GM19043 (cell line): ENCODE measurements at regions not wholly inside any gene's neighbourhood (a gene's known extent, or its start where the extent isn't known, plus 50 kb on each side); places are given as distances from the start of the nearest gene placed in this dataset.

Source experiments
- ATAC-seq: cut with Tn5 transposase; IDR thresholded peaks from one replicate; pipeline ENCODE4 v1.9.1; 2021; ENCODE audit warnings: low read depth; ENCODE audit not compliant: unreplicated experiment

GRCh38 chr10:109529258-109529657 lies 394.1 kb downstream of the XPNPEP1 start:
- no peak for ATAC-seq

DNA sequence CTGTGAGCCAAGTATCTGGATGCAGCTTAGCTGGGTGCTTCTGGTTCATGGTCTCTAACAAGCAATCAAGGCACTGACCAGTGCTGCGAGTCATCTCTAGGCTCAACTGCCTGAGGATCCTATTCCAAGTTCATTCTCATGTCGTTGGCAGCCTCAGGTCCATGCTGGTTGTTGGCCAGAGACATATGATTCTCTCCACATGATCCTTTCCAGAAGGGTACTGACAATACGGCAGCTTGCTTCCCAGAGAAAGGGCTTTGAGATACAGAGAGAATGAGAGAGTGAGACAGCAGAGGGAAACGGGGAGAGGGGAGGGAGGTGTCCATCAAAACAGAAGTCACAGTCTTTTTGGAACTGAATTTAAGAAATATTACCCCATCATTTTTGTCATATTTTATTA lies 405.6 kb downstream of the XPNPEP1 start:
- ATAC-seq: no peak

DNA sequence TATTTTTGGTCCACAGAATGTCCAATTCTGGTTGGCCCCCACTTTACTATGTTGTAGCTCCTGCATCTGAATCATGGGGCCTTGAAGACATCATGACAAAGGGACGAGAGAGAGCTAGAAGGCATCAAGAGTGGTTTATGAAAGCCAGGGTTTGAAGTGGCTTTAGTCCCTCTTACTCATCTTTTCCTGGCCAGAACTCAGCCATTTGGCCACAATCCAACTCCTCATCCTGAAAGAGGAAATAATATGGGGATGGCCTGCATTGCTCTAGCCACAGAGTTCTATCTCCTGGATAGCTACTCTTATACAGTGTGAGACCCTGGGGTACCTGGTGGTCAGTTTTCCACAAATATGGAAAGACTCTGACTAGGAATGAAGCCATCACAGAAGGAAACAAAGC lies 418.9 kb downstream of the XPNPEP1 start:
- no peak for ATAC-seq

DNA sequence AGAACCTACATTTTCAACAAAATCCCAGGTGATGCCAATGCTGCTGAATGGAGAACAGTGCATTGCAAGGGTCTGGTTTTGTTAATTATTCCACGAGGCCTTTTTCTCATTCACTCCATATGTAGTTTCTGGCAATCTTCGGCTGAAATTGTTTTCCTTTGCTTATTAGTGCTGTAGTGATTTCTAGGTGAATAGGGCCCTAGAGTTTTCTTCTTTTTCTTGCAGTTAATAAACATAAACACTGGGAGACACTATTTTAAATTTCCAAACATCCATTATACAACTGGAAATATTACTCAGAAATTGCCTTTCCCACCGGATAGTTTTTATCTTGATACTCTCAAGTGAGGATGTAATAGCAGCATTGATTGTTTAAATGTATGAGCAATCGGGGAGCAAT lies 435.6 kb downstream of the XPNPEP1 start:
- no peak for ATAC-seq

DNA sequence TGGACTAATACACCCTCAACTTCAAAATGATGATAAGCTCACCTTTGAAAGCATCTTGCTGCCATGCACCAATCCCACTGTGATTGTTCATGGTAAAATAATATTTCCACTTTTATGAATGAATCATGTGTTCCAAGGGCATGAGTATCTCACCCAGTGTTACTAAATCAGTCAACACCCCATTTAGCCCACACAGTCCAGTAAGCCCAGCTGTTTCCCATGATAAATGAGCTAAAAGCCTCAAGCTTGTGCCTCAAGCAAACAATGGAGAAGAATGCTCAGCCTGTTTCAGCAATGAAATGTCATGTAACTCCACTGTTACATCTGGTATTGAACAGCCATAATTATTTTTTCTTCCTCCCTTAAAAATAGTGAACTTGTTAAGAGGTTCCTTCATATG lies 442.5 kb downstream of the XPNPEP1 start:
- ATAC-seq: no peak

GRCh38 chr10:109475711-109476421 lies 447.4 kb downstream of the XPNPEP1 start:
- ATAC-seq: no peak

- no peak for ATAC-seq
These were observed 448.5 kb downstream of the XPNPEP1 start for GRCh38 chr10:109474812-109475211.

DNA sequence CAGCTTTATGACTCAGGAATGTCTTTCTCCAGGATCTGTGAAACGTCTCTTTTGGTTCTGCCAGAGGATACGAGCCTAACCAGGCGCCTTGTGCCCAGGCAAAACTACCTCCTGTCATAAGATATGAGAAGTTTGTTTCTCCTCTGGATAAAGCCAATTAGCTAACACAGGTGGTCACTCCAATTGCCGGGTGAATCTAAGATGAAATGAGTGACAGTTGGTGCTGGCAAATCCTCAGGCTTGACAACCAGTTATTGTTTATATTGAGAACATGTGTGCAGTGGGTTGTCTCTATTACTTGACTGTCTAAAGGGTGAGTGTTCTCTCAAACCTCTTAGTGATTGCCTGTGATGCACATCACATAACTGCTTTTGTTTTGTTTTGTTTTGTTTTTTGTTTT lies 449.1 kb downstream of the XPNPEP1 start:
- ATAC-seq: no peak

DNA sequence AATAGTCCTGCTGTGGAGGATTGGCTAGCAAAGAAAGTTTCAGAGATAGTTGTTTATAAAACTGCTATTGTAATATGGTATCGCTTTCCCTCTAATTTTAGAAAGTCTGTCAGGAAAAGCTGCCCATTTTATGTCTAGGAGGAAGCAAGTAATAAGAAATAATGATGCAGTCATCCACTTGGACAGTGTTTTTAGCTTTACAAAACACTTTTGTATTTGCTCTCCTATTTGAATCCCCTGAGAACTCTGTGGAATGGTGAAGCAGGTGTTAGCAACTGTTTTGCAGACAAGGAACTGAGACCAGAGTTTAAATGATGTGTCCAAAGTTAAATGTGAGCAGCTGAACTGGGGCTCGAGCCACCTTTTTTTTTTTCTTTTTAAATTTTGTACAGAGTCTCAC lies 455.8 kb downstream of the XPNPEP1 start:
- no peak for ATAC-seq

- no peak for ATAC-seq
These were observed 458.4 kb downstream of the XPNPEP1 start for GRCh38 chr10:109464949-109465348.

DNA sequence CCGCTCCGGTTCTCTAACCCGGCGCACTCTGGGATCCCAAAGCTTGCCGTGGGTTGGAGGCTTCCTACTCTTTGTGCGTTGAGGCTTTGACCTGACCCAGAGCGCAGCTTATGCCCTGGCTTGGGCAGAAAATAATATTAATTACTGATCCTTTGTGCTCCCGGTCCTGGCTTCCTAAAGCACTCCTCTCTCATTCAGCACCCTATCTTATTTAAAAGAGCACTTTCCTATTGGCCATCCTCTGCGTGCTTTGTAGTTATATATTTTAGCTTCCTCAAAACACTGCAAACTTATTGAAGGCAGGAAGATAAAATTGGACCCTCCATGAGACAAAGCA lies 466.0 kb downstream of the XPNPEP1 start:
- no peak for ATAC-seq

- no peak for ATAC-seq
These were observed 466.6 kb downstream of the XPNPEP1 start for GRCh38 chr10:109456566-109457301.

DNA sequence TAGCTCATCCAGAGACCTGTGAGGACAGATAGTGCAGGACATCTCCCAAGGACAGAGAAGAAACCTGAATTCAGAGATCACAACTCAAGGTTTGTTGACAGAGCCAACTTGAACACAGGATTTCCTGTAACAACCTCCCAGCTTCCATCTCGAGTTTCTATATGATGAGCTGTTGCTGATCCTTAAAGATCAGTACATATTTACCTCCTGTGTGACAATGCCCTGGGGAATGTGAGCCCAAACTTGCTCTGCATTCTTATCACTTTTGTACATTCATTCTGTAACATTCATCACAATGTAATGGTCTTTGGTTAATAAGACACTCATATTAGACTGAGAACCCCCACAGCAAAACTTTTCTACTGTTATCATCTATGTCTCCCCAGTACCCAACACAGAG lies 468.6 kb downstream of the XPNPEP1 start:
- no peak for ATAC-seq

DNA sequence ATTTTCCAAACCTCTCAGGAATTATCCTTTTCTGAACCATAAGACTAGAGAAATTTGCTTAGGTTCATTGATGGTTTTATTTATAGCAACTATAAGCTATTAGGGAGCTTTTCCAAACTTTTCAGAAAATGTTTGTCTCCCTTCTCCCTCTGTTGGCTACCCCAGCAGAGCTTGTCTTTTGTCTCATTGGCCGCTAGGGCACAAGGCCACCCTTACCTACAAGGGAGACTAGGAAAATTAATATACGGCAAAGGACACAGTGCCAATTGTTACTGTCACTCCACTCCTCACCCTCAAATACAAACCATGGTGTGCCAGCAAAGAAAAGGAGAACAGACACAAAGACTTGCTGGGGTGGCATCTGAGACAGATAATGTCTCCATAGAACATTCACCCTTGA lies 471.4 kb downstream of the XPNPEP1 start:
- ATAC-seq: no peak

DNA sequence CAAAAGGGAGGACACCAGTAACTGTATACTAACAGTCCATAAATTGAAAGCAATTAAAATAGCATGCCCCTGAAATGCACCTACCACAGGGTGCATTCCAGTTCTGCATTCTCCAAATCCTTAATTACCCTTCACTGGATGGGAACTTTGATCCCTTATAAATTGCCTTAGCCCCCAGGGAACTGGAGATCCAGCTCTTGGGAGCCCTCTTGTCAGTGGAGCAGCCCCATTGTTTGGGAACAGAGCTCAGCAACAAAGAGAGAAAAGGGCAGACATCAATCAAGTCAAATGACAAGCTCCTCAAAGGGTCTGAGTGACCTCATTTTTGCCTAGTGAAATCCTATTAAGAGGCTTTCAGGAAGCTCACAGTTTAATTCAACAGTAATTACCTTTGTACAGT lies 472.6 kb downstream of the XPNPEP1 start:
- no peak for ATAC-seq

GRCh38 chr10:109433434-109433833 lies 489.9 kb downstream of the XPNPEP1 start:
- no peak for ATAC-seq

- no peak for ATAC-seq
These were observed 491.0 kb downstream of the XPNPEP1 start for GRCh38 chr10:109432281-109432680.

DNA sequence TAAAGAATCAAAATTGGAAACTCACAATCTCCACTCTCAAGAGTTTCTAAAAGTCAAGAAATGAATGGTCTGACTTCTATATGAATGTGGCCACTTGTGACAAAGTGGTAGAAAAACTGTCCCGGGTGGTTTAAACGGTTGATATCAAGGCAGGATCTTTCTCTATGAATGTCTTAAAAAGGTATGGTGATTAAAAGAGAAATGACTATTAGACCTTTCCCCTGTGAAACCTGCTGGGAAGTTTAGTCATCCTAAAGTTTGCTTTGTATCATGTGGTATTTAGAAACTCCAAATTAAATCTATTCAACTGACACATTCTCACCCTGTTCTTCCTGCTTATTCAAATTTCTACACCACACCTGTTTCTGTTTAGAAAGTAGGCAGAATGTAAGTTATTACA lies 492.5 kb downstream of the XPNPEP1 start:
- ATAC-seq: no peak

DNA sequence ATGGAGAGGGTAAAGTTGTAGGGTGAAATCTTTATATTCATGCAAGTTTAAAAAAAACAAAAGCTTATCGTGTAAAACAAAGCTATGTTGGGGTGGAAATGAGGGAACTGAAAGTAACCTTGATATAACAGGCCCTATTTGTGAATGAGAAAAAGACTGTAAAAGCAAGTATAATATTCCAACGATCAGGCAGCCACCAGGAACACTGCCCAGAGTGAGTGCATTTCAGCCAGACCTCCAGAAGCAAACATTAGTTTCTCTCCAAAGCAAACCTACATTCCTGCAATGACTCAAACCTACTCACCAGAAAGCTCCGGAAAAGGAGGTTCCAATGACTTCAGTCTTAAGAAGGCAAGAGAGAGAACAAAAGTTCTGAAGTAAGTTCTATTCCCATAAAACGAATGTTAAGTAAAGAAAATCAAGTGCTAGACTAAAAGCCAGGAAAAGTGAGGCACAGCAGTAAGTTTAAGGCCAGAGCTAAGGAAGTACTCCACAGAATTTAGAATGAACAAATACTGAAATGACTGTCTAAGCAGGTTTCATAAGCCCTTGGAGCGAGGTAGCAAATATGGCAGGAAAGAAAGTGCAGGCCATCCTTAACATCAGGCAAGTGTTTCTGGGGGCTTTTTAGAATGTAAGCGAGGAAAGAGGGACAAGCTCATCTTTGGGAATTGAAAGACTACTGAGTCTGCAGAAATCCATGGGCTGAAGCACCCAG lies 493.1 kb downstream of the XPNPEP1 start:
- ATAC-seq: no peak

GRCh38 chr10:109428775-109429491 lies 494.4 kb downstream of the XPNPEP1 start:
- no peak for ATAC-seq

- ATAC-seq: no peak
These were observed 495.9 kb downstream of the XPNPEP1 start for GRCh38 chr10:109427411-109427810.
